ENCODE measurements at regions not wholly inside any gene's neighbourhood (a gene's known extent, or its start where the extent isn't known, plus 50 kb on each side); places are given as distances from the start of the nearest gene placed in this dataset.

DNA sequence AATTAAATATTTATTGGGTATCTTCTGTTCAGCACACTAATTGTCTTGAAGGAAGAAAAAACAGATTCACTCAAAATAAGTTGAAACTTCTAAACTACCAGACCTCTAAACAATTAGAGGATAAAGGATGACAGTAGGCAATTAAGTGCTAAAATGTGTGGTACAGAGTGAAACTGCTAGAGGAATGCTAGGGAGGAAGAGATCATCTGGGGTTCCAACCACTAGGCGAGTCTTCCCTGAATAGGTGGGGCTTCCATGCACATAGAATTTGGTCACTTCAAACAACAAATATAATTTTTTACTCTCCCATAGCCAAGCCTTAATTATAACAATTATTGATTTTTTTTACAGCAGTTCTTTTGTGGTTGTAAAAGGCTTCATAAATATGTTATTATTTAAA is 559.0 kb upstream of the ZEB2 start:
- Histone ChIP-seq H3K9me3 (ENCODE audit: control insufficient read depth, low read length) (no peaks in the 10 kb centered on the region), H3K4me1 (no peaks in the 10 kb centered on the region), H3K27me3 (ENCODE audit: control insufficient read depth, insufficient read depth, low read length) (no peaks in the 10 kb centered on the region), H3K9ac (no peak overlapping the region), H2AFZ (no peak overlapping the region), H3K27ac (no peak overlapping the region), H3K4me3 (ENCODE audit: low read depth, low read length) (no peak overlapping the region), H3K36me3 (ENCODE audit: control insufficient read depth, insufficient read depth, low read length) (no peaks in the 10 kb centered on the region), H3K4me2 (ENCODE audit: low read length) (no peak overlapping the region), H3K79me2 (no peaks in the 10 kb centered on the region)
- TF ChIP-seq, protein P1, sequence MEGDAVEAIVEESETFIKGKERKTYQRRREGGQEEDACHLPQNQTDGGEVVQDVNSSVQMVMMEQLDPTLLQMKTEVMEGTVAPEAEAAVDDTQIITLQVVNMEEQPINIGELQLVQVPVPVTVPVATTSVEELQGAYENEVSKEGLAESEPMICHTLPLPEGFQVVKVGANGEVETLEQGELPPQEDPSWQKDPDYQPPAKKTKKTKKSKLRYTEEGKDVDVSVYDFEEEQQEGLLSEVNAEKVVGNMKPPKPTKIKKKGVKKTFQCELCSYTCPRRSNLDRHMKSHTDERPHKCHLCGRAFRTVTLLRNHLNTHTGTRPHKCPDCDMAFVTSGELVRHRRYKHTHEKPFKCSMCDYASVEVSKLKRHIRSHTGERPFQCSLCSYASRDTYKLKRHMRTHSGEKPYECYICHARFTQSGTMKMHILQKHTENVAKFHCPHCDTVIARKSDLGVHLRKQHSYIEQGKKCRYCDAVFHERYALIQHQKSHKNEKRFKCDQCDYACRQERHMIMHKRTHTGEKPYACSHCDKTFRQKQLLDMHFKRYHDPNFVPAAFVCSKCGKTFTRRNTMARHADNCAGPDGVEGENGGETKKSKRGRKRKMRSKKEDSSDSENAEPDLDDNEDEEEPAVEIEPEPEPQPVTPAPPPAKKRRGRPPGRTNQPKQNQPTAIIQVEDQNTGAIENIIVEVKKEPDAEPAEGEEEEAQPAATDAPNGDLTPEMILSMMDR (IDR thresholded peaks at IDR 0.05) = no peak

DNA sequence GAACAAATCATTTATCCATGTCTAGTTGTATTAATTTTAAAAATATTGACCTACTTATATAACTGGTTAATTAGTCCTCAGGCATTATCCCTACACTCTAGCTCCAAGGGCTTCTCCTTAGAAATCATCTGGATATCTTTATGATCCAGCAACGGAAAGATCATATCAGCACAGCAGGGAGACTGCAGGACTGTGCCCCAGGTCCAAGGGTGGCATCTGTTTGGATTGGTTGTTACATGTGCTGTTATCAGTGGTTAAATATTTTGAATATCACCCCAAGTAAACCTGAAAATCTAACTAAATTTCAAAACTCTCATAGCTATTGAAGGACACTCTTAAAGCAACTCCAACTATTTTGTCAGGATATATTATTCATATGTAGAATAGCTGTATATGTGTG is 556.2 kb upstream of the ZEB2 start:
- TF ChIP-seq, protein P1 (IDR thresholded peaks at IDR 0.05) = no peak
- no peaks in the 10 kb centered on the region for H3K27me3 ChIP-seq (ENCODE audit: control insufficient read depth, insufficient read depth, low read length)
- H3K79me2 ChIP-seq = no peaks in the 10 kb centered on the region
- no peak overlapping the region for H2AFZ ChIP-seq
- no peaks in the 10 kb centered on the region for H3K36me3 ChIP-seq (ENCODE audit: control insufficient read depth, insufficient read depth, low read length)
- no peaks in the 10 kb centered on the region for H3K9me3 ChIP-seq (ENCODE audit: control insufficient read depth, low read length)
- no peak overlapping the region for H3K9ac ChIP-seq
- H3K4me3 ChIP-seq (ENCODE audit: low read depth, low read length) = no peak overlapping the region
- no peak overlapping the region for H3K27ac ChIP-seq
- H3K4me2 ChIP-seq (ENCODE audit: low read length) = no peak overlapping the region
- no peaks in the 10 kb centered on the region for H3K4me1 ChIP-seq

DNA sequence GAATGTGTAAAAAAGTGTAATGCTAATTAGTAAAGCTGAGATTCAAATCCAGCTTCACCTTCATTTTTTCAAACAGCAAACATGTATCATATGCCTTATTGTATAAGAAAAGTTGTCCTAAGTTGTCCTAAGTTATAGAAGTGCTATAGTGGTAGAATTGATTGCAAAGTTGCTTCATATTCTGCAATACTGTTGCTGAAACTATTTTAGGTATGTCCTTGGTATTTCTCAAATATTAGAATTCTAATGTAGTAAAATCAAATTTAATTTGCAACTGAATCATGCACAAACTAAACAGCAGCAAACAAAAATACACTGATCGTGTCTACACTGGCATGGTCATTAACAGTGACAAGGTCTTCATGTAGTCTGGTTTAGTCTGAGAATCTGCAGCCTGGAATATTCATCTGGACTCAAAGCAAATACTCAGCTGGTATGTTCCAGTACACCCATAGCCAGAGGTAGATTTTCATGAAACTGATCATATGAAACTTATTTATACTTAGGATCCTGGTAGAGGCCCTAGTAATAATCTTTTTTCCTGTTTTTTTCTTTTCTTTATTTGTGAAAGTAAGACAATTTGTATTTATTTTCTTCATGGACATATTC is 555.6 kb upstream of the ZEB2 start:
- Histone ChIP-seq H3K4me3 (ENCODE audit: low read depth, low read length) (no peak overlapping the region), H3K27me3 (ENCODE audit: control insufficient read depth, insufficient read depth, low read length) (no peaks in the 10 kb centered on the region), H3K4me1 (no peaks in the 10 kb centered on the region), H3K9ac (no peak overlapping the region), H3K4me2 (ENCODE audit: low read length) (no peak overlapping the region), H3K79me2 (no peaks in the 10 kb centered on the region), H3K27ac (no peak overlapping the region), H2AFZ (no peak overlapping the region), H3K36me3 (ENCODE audit: control insufficient read depth, insufficient read depth, low read length) (no peaks in the 10 kb centered on the region), H3K9me3 (ENCODE audit: control insufficient read depth, low read length) (no peaks in the 10 kb centered on the region)
- TF ChIP-seq, protein P1 (IDR thresholded peaks at IDR 0.05) = no peak

DNA sequence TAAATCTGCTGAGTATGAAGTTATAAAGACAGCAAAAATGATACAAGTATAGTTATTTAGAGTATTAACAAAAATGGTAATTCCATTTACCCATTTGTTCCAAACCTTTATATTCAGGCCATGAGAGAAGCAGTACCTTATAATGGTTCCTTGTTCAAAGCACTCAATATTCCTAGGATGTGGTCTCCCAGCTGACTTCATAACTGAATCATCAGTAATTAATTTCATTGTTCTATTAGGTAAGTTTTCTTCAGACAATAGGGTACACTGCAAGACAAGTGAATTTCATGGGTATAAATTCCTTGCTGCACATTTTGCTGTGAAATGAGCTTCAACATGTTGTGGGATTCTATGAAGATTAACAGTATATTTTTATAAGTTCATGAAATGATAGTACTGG is 550.8 kb upstream of the ZEB2 start:
- Histone ChIP-seq H3K9ac (no peak overlapping the region), H3K27me3 (ENCODE audit: control insufficient read depth, insufficient read depth, low read length) (no peaks in the 10 kb centered on the region), H3K4me1 (no peaks in the 10 kb centered on the region), H3K4me3 (ENCODE audit: low read depth, low read length) (no peak overlapping the region), H3K36me3 (ENCODE audit: control insufficient read depth, insufficient read depth, low read length) (no peaks in the 10 kb centered on the region), H3K27ac (no peak overlapping the region), H2AFZ (no peak overlapping the region), H3K79me2 (no peaks in the 10 kb centered on the region), H3K9me3 (ENCODE audit: control insufficient read depth, low read length) (no peaks in the 10 kb centered on the region), H3K4me2 (ENCODE audit: low read length) (no peak overlapping the region)
- TF ChIP-seq, protein P1 (IDR thresholded peaks at IDR 0.05) = no peak

DNA sequence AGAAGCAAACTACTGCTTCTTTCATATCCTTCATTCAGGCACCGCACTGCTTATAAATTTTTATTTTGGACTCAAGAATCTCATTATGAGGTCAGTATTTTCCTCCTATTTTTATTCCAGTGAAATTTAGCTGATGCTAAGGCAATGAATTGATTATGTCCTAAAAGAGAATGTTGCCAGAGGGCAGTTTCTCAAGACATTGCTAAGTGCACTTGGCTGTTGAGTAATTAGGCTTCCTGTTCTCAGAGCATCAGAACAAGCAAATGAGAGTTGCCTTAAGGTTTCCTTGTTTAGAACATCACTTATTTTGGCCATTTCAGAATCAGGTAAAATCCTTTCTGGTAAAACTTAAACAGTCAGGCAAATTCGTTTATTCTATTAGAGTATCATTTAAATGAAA is 548.6 kb upstream of the ZEB2 start:
- Histone ChIP-seq H3K79me2 (no peaks in the 10 kb centered on the region), H3K9ac (no peak overlapping the region), H3K9me3 (ENCODE audit: control insufficient read depth, low read length) (no peaks in the 10 kb centered on the region), H3K27me3 (ENCODE audit: control insufficient read depth, insufficient read depth, low read length) (no peaks in the 10 kb centered on the region), H2AFZ (no peak overlapping the region), H3K4me2 (ENCODE audit: low read length) (no peak overlapping the region), H3K27ac (no peak overlapping the region), H3K4me1 (no peaks in the 10 kb centered on the region), H3K36me3 (ENCODE audit: control insufficient read depth, insufficient read depth, low read length) (no peaks in the 10 kb centered on the region), H3K4me3 (ENCODE audit: low read depth, low read length) (no peak overlapping the region)
- TF ChIP-seq, protein P1 (IDR thresholded peaks at IDR 0.05) = no peak

Data from parathyroid adenoma (tissue), 2 donors.